ENCODE measurements at regions not wholly inside any gene's neighbourhood (a gene's known extent, or its start where the extent isn't known, plus 50 kb on each side); places are given as distances from the start of the nearest gene placed in this dataset.

DNA sequence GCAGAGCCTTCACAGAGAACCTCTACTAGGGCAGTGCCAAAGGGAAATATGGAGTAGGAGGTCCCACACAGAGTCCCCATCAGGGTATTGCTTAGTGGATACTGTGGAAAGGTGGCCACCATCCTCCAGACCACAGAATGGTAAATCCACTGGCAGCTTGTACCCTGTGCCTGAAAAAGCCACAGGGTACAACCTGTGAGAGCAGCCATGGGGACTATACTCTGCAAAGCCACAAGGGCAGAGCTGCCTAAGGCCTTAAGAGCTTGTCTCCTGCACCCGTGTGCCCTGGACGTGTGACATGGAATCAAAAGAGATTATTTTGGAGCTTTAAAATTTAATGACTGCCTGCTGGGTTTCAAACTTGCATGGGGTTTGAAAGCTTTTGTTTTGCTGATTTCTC, 118.0 kb upstream of the SEC14L1 start:
- TF ChIP-seq CTCF (IDR thresholded peaks at IDR 0.05) (no peak), POLR2AphosphoS5 (IDR thresholded peaks at IDR 0.05) (no peak), POLR2A (IDR thresholded peaks at IDR 0.05) (no peak), EP300 (IDR thresholded peaks at IDR 0.05; ENCODE audit: low read depth) (no peak)
